ENCODE measurements at regions not wholly inside any gene's neighbourhood (a gene's known extent, or its start where the extent isn't known, plus 50 kb on each side); places are given as distances from the start of the nearest gene placed in this dataset.

DNA sequence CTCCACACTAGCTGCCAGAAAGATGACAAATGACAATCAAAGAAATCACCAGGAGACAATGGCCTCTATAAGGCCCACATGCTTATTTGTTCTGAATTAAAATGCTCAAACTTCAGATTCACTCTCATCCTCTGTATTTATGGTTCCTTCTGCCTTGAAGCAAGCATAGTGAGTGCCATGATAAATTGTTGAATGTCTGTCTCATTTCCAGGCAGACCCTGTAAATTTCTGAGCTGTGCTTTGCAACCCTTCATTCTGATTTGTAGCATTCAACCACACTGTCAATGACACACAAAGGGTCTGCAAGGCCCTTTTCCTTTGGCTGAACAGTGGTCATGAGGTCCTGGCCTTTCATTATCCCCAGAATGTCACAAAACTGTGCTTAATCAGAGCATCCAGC, 506.6 kb upstream of the GHITM start:
- TF ChIP-seq CTCF (IDR thresholded peaks at IDR 0.05) (no peak), POLR2A (IDR thresholded peaks at IDR 0.05) (no peak)
